NCI-H2029 treated with DMSO at 0.1 percent for 48 hours (cell line): ENCODE measurements at regions not wholly inside any gene's neighbourhood (a gene's known extent, or its start where the extent isn't known, plus 50 kb on each side); places are given as distances from the start of the nearest gene placed in this dataset.

ENCODE experiments used
- DNase-seq: peaks from one replicate; lab custom pipeline; 2025; lab: John Stamatoyannopoulos, UW

DNA sequence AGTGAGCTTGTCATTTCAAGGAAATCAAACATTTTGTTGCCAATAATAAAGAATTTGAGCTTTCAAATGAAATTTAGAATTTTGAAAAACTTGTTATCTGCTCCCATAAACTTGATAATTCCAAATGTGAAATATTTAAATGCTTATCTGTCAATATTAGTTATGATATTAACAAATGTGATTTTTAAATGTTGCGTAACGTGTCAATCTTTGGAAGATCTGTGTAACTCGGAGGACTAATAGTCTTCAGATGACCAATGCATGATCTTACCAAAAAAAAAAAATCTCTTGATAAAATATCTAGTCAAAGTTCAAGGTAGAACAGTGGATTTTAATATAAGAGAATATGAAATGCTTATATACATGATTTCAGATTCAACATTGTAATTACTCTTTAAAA is 274.5 kb upstream of the HSF2 start:
- DNase-seq, result no peak

DNA sequence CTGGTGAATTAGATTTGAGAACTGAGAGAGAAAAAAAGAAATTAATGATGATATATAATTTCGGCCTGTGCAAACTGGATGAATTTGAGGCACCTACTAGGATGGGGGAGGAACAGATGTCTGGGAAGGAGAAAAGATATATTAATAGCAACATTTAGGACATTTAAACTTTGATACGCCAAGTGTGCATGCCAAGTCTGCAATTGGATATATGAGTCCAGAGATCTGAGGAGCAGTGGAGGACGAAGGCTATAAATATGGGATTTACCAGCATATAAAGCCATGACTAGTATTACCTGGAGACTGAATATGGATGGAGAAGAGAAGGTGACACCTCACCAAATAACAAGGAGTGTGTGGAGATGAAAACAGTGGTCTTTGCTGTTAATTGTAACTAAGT is 272.6 kb upstream of the HSF2 start:
- no peak for DNase-seq

DNA sequence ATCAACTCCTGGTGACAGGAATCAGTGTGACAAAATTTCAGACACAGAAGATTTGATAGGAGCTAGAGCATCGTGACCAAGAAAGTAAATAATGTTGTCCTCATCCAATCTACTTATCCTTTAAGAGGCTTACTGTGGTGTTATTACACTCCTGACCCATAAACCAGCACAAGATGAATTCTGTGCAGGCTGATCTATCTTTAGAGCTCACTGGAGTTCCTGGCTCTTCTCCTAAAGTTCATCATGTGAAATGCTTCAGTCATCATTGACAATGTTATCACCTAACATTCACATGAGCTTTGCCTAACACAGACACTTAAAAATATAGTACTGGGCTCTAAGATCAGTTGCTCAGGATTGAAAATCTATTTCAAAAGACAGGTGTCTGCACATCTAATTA is 271.0 kb upstream of the HSF2 start:
- DNase-seq, result no peak

DNA sequence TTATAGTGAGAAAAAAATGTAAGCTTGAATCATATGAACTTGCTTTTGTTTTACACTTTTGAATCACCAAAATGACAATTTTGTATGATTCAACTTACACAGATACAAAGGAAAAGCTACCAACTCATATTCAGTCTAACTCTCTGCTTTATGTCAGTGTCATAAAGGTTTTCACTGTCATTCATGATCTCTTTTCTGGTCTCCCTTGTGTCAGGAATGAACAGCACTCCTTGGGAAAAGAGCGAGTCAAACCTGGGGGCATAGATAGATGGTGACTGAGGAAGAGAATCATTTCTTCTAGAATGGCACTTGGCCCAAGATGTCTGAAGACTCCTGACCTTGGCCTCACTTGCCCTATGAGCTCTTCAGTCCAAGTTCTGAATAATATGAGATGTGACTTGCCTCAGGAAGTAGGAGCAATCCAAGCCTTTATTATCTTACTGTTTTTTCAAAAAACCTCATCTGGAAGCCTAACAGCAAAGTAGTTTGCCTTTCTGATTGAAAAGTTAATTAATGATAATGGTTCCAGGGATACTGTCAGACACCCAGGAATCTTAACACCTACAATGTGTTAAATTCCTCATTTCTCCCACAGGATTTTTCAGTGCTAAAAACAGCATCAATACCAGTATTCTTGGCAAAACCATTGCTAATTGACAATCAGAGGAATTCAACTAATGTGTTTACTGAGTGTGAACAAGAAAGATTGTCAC is 270.0 kb upstream of the HSF2 start:
- DNase-seq, result no peak

DNA sequence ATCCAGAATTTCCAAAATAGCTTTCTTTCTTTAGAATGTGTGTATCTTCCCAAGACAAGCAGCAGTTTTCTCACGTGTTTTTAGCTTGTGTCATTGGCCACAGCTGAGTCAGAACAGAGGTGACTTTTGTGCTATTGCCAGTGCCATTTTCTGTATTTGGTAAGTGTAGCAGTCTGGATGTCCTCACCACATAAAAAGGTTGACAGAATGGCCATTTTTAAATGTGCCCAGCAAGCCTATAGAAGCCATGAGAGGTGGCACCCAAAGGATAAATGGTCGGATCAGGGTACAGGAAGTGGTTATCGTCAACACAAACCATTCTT is 269.5 kb upstream of the HSF2 start:
- DNase-seq, result no peak

DNA sequence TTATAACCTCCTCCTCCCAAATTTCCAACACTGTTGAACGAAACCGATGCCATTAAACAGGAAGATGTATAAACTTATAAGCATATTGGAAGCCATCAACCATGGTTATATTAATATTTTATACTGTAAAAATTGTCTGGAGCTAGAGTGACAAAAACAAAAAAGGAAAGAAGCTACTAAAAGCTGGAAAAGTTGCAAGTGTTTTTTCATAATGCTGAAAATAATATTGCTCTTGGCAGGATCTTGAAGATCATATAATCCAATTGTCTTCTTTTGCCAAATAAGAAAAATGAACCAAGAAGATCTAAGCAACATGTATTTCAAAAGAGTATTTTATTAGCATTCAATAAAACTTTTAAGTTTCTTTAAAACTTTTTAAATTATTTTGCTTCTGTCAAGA is 268.9 kb upstream of the HSF2 start:
- no peak for DNase-seq

DNA sequence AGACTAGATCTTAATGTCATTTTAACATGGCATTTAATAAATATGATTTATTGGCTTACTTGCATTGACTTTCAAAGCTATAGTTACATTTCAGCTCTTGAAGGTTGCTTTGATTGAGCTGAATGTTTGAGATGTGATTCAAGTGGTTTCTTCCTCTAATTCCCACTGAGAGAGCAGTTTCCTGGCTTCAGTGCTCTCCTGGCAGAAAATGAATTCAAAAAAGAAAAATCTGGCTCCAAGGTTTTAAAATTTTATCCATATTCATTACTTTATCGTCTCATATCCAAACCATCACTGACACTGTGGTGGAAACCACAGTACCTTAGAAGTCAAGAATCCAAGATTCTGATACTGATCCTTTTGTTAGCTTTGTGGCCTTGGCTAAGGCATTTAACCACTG is 263.1 kb upstream of the HSF2 start:
- no peak for DNase-seq

DNA sequence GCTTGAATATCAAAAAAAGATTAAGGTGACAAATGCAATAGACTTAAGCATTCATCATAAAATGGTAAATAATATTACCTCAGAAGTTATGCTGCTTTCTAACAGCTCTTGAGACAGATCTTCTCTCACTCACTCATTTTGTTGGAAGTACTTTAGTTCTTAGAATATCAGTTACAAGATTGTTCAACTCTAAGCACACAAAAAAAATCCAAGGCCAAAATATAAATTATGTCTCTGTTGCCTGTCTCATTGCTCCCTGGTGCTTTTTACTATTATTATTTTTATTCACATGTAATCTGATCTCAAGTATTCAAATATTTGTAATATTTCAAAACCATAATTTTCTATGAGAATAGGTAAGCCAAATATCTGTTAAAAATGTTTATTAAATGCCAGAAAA is 259.4 kb upstream of the HSF2 start:
- no peak for DNase-seq

DNA sequence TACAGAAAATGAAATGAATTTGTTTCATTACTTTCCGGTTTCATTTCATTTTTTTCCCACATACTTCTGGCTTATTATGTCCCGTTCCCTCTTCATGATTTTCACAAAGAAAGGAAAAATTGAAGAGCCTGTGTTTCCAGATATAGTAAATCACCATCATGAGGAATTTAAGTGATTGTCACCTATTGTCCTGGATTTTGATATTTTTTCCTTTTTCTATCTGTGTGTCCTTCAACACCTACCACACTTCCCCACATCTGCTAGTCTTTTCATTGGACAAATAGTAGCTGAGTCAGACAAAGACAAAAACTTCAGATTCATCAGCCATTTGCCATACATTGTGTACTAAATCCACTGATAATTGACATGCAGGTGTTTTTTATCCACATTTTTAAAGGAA is 258.2 kb upstream of the HSF2 start:
- no peak for DNase-seq

DNA sequence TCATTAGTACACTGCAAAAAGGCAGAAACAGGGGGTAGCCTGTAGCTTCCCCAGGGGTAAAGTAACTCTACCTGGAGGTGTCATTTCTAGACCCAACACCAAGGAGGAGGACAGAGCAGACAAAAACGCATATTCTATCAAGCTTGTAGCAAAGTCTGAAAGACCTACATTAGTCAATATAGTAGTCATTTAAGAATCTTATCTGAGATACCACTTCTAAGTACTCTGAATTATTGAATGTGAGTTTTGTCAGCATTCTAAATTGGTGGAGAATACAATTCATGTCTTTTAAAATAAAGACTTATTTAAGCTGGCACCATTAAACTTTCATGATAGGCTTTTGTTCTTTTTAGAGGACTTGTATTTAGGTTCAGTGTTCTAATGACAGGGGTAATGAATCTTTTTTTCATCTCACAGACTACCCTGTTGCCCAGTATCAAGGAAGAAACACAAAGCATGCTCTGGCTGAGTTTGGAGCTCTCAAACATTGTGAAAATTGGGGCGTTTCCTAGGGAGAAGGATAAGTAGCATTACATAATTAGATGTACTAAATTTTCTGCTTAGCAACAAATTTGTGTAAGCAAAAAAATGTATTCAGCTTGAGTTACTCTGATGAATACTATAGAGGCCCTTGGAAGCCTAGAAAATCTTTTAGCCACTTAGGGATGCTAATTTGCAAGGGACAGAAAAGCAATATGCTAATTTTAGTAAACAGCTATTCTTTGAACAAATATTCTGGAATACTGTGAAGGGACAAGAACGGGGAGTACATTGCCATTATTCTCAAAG is 255.4 kb upstream of the HSF2 start:
- no peak for DNase-seq

DNA sequence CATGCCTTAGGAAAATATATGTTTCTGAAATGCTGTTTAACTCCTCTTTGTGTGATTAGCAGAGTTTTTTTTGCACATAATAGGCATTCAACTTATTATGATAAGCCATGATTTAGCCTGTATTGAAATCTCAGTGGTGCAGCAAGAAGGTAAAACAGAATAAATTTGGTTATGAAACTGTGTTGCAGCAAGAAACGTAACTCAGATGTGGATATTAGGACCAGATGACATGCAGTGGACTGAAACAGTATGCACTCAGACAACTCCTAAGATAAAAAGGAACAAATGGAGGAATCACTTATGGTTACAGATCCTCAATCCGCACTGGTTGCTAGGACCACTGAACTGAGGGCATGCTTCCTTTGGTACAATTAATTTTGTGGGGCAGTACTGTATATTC is 254.2 kb upstream of the HSF2 start:
- DNase-seq, result no peak

DNA sequence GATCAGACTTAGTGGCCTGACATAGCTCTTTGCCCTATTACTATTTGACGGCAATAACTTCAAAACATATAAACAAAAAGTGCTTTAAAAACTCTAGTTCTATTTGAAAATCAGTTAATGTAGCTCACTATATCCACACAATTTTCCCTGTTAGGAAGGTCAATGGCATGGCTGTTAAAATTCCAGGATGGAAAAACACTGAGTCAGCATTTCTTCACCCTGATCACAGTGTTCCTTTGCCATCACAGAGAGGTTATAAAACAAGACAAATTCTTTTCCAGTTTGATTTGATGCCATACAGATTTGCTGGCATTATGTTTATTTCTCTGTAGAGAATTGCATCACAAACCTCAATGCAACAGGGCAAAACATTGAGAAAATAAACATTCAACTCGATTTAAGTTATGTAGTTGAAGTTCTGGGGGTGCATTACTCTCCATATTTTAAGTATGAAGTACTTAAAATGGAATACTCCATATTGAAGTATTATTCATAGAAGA is 253.7 kb upstream of the HSF2 start:
- DNase-seq, result no peak

DNA sequence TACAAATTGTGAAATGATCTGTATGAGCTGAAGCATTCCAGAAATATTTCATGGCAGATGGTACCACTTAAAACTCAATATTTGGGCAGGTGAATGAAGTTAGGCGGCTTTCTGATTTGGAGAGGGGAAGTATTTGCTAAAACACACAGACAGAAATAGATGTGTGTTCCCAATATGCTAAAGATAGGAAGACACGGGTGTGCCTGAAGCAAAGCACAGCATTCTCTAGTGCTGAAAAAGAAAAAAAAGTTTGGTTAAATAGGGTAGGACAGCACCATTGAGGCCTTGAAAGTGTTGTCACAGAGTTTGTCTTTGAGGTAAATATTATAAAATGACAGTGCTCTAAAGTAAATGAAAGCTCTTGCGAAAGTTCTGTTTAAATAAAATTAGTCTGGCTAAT is 252.2 kb upstream of the HSF2 start:
- no peak for DNase-seq

DNA sequence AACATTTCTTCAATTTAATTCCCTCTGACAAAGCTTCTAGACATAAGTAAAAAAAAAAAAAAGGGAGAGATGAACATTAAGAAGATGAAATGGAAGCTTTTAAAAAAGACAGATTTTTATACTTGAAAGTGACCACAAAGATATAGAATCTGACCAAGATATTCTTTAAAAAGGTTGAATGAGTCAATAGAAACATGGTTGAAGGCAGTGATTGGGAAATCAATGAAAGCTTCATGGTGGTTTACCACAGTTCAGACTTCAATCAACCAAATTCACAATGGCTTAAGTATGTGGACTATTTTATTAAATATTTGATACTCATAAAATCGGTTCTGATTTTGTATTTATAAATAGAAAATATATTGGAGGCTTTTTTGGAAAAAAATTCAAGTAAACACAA is 248.4 kb upstream of the HSF2 start:
- DNase-seq, result no peak

DNA sequence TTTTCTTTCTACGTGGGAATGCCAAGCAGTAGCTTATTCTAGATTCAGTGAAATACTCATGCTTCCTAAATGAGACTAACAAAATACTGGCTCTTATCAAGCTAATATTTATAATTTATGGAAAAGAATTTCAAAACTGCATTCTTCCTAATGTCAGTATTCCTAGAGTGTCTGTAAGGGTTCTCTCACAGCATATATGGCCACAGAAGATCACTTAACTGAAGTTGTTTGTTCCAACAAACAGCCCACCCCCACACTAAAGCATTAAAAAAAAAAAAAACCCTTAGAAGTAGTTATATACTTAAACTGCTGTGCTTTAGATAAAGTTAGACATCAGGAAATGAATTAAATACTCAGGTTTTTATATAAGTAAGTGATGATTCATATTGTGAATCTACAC is 247.7 kb upstream of the HSF2 start:
- no peak for DNase-seq

DNA sequence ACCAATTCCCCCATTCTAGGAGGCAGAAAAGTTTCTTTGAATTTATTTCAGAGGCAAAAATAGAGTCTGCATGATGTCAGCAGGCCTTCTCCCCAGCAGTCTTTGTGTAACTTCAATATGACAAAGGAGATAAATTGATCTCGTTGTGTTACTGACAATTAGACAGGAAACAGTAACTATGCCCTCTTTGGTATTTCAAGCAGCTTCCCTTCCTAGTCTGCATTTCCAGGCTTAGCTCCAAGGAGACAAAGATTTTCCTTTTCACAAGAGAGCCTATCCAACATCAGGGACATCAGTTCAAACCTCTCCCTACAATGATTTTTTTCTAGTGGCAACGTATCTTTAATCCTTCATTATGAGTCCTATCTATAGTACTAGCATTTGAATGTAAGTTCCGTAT is 245.9 kb upstream of the HSF2 start:
- no peak for DNase-seq

DNA sequence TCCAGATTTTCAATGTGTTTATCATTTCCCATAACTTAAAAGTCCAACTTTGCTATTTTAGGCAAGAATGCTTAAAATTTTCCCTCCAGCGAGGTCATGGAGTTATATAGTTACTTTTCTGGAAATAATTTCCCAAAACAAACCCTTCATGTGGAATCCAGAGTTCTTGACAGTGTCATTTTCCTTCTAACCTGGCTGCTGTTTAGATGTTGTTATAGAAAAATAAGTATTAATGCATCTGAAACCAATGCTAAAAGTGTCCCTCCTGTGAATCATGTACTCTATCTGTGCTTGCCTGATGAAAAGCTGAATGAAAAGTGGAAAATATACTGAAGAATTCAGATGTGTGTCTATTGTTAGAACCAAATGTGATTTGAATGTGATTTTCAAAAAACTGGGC is 245.3 kb upstream of the HSF2 start:
- DNase-seq, result no peak

DNA sequence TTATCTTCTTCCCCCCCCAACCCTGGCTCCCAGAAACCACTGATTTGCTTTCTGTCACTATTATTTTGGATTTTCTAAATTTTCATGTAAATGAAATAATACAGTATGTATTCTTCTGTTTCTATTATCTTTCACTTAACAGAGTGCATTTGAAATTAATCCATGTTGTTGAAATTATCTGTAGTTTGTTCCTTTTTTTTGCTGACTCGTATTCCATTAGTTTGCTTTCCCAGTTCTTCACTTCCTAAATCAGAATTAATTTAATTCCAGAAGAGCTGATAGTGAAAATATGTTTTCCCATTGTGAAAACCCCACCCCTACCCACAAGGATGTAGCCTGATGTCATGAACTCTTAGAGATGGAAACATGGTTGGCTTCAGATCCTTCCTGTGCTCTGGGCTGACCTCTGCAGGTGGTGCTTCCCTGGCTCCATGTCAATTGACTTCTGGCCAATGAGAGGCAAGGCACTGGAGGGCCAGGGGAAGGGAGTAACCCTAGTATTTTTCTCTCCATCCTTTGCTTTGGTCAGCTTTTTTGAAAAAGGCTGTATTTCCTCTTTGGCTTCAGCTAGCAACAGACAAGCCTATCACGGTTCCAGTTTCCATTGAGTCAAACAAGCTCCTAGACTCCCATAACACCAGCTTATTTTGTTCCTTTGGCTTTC is 244.4 kb upstream of the HSF2 start:
- DNase-seq, result no peak

DNA sequence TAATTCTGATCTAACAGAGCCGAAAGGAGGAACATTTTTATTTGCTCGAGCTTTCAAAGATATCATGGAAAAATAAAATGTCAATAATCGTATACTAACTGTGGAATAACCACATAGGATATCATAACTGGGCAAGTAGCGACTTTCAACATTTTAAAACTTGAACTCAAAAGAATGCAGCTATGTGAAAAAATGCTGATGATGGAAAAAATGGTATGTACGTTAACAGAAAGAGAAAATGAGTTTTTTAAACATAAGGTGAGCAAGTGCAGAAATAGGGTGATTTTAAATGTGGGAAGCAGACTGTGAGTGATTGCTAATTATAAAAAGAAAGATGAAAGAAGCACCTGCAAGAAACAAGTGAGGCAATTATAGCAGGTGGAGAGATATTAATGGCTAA is 238.3 kb upstream of the HSF2 start:
- DNase-seq, result no peak

DNA sequence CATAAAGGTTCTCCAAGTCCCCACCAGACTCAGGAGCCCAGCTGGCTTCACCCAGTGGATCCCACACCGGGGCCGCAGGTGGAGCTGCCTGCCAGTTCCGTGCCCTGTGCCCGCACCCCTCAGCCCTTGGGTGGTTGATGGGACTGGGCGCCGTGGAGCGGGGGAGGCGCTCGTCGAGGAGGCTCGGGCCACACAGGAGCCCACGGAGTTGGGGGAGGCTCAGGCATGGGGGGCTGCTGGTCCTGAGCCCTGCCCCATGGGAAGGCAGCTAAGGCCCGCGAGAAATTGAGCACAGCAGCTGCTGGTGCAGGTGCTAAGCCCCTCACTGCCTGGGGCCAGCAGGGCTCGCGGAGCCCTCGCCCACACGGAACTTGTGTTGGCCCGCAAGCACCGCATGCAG is 234.4 kb upstream of the HSF2 start:
- no peak for DNase-seq

DNA sequence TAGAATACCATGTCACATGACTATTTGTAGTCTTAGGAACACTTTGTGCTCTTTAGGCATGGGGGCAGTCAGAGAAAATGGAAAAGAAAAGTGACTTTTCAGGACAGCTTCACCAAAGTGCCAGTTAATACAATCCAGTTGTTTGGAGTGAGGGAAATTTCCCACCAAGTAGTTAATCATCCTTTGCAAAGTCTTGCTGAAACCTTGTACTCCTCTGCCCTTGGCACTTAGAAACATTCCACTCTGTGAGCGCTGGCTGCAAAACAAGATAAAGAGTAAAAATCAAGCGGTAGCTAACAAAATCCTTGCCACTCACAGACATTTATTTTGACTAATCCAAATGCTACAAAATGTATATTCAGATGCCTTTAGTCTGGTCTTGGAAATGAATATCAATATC is 229.2 kb upstream of the HSF2 start:
- DNase-seq, result no peak

DNA sequence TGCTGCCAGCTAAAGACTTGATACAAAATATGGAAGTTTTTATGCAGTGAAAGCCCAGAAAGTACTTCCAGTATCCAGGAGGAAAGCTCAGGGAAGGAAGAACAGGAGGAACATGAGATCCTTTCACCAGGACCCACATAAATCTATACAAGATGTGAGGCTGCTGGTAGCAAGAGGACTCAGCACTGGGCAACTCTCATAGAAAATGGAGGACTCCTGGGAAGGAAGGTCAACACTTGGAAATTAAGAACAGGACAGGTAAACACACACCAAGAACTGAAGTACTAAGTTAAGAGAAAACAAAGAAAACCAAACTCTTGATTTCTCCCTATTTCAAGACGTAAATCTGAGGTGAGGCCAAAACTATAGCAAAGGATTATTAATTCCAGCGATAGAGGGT is 220.5 kb upstream of the HSF2 start:
- no peak for DNase-seq

DNA sequence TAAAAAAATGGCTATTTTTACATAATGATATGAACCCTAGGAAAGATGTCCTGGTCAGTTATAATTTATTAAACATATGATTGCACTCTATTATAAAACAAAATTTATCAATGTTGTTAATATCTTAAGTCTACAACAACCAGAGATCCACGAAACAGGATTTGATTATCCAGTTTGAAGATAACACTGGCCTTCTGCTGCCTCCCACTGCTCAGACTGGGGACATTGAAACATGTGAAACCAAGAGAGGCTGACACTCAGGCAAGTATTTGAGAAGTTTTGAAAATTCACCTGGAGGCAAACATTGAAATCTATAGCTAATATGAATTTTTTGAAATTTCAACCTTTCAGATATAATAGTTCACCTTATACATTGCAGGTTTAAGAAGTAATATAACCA is 219.3 kb upstream of the HSF2 start:
- no peak for DNase-seq
